CD14-positive monocyte (primary cell): ENCODE measurements at regions not wholly inside any gene's neighbourhood (a gene's known extent, or its start where the extent isn't known, plus 50 kb on each side); places are given as distances from the start of the nearest gene placed in this dataset.

Source experiments
- DNase-seq, 3 donors: peaks; one replicate each; pipeline ENCODE4 v3.0.0-alpha.2; 2011 to 2022
- H2AFZ ChIP-seq: 2 replicates; pipeline ENCODE4 v1.6.0; 2012; ENCODE audit warnings: mild to moderate bottlenecking, low read depth, low read length, inconsistent platforms; ENCODE audit not compliant: insufficient read depth, poor library complexity, severe bottlenecking
- H3K27ac ChIP-seq, 2 donors: 1 replicate in 1 of 2; 2 replicates in 1 of 2; pipeline ENCODE4 v1.5.1; 2012 to 2013; ENCODE audit warnings: low read length in 2 of 2, control low read depth in 1 of 2, inconsistent platforms in 1 of 2, low read depth in 1 of 2, mild to moderate bottlenecking in 1 of 2
- H3K27me3 ChIP-seq, 2 donors: one replicate each; pipeline versions ENCODE4 v1.6.0 to v1.6.1; 2011 to 2013; ENCODE audit warnings: low read length in 2 of 2; ENCODE audit not compliant: control insufficient read depth in 2 of 2, insufficient read depth in 2 of 2
- H3K36me3 ChIP-seq, 2 donors: replicated peaks in 1 of 2; 1 replicate in 1 of 2; 2 replicates in 1 of 2; pipeline versions ENCODE4 v1.5.1 to v1.6.1; 2012 to 2013; ENCODE audit warnings: low read length in 2 of 2, control low read depth in 1 of 2, inconsistent platforms in 1 of 2, mild to moderate bottlenecking in 1 of 2; ENCODE audit not compliant: insufficient read depth in 2 of 2, control insufficient read depth in 1 of 2
- H3K4me1 ChIP-seq, 2 donors: 1 replicate in 1 of 2; 2 replicates in 1 of 2; pipeline versions ENCODE4 v1.5.1 to v1.6.1; 2012 to 2013; ENCODE audit warnings: low read length in 2 of 2, control low read depth in 1 of 2, inconsistent platforms in 1 of 2, mild to moderate bottlenecking in 1 of 2, moderate library complexity in 1 of 2; ENCODE audit not compliant: insufficient read depth in 2 of 2, control insufficient read depth in 1 of 2
- H3K4me2 ChIP-seq: replicated peaks from 2 replicates; pipeline ENCODE3; 2012; ENCODE audit warnings: low read length, moderate library complexity, mild to moderate bottlenecking; ENCODE audit not compliant: poor library complexity, severe bottlenecking; ENCODE audit errors: extremely low read depth
- H3K4me3 ChIP-seq, 3 experiments: fragments of 200-600 bp in 1 of 3; sonication (generic) in 1 of 3; replicated peaks in 1 of 3; 1 replicate in 2 of 3; 2 replicates in 1 of 3; pipeline ENCODE4 v1.5.1; 2011 to 2013; ENCODE audit warnings: low read length in 3 of 3, mild to moderate bottlenecking in 3 of 3, control low read depth in 2 of 3, low read depth in 2 of 3, inconsistent platforms in 1 of 3, moderate library complexity in 1 of 3
- H3K79me2 ChIP-seq: 2 replicates; pipeline ENCODE4 v1.6.0; 2012; ENCODE audit warnings: mild to moderate bottlenecking, control low read depth, inconsistent platforms, low read length, moderate library complexity; ENCODE audit not compliant: insufficient read depth
- H3K9ac ChIP-seq: 2 replicates; pipeline ENCODE4 v1.6.0; 2017; ENCODE audit warnings: low read length, mild to moderate bottlenecking; ENCODE audit not compliant: insufficient read depth, poor library complexity, severe bottlenecking
- H3K9me3 ChIP-seq, 2 donors: replicated peaks in 1 of 2; 1 replicate in 1 of 2; 2 replicates in 1 of 2; pipeline versions ENCODE4 v1.5.1 to v1.6.1; 2012 to 2013; ENCODE audit warnings: low read length in 2 of 2, control low read depth in 1 of 2; ENCODE audit not compliant: control insufficient read depth in 1 of 2, insufficient read depth in 1 of 2
- H4K20me1 ChIP-seq: 2 replicates; pipeline ENCODE4 v1.6.0; 2012; ENCODE audit warnings: mild to moderate bottlenecking, low read length, control low read depth, moderate library complexity; ENCODE audit not compliant: insufficient read depth
- H3K27ac Mint-ChIP-seq, 7 donors: one replicate each; pipeline ENCODE4 v1.8.0; 2020; ENCODE audit warnings: mild to moderate bottlenecking in 7 of 7, mixed read lengths in 7 of 7, moderate library complexity in 6 of 7, inconsistent platforms in 2 of 7
- H3K27me3 Mint-ChIP-seq, 3 donors: one replicate each; pipeline ENCODE4 v1.8.0; 2021 to 2022; ENCODE audit warnings: low read depth in 3 of 3, mild to moderate bottlenecking in 3 of 3, mixed read lengths in 3 of 3, moderate library complexity in 3 of 3, inconsistent platforms in 1 of 3
- H3K36me3 Mint-ChIP-seq, 2 donors: one replicate each; pipeline ENCODE4 v1.8.0; 2020; ENCODE audit warnings: mixed read lengths in 2 of 2, inconsistent platforms in 1 of 2, mild to moderate bottlenecking in 1 of 2
- H3K4me1 Mint-ChIP-seq: one replicate; pipeline ENCODE4 v1.8.0; 2020; ENCODE audit warnings: mild to moderate bottlenecking, mixed read lengths
- H3K4me3 Mint-ChIP-seq, 2 donors: one replicate each; pipeline ENCODE4 v1.8.0; 2020; ENCODE audit warnings: mild to moderate bottlenecking in 2 of 2, mixed read lengths in 2 of 2, moderate library complexity in 1 of 2
- H3K9me3 Mint-ChIP-seq, 7 donors: one replicate each; pipeline ENCODE4 v1.8.0; 2020 to 2022; ENCODE audit warnings: mixed read lengths in 7 of 7, mild to moderate bottlenecking in 6 of 7, moderate library complexity in 6 of 7, inconsistent platforms in 2 of 7
- WGBS: methylation state at CpG from one replicate; pipeline ENCODE4 v1.1.5; 2013; ENCODE audit warnings: missing lambda C conversion rate; ENCODE audit not compliant: insufficient coverage; 5-methylcytosine and 5-hydroxymethylcytosine counted together
- intact Hi-C, 2 donors: fragments of 100-400 bp; cut with micrococcal nuclease; formaldehyde crosslinking; loops; one replicate each; pipeline versions ENCODE4 v1.15.0 to v1.15.1; 2023
- TF ChIP-seq, protein P1 (sequence below): fragments of 200-600 bp; IDR thresholded peaks from one replicate; pipeline ENCODE4 v1.8.0; 2022; ENCODE audit warnings: antibody characterized with exemption, mild to moderate bottlenecking

DNA sequence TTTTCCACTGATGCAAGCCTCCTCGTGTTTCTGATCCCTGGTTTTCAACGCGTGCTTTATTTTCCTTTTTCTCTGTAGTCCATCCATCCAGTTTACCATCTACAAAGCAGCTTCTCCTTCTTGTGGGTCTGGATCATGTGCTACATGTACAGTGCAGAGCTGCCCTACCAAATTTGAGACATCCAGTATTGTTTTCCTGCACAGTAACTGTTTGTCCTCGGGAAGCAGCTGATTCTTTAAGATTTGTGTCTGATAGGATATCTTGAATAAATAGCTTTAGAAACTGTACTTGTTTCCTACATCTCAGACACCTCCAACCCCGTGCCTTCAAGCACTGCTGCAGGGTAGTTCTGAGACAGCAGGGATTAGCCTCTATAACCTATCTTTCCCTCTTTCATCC is 368.1 kb upstream of the FAR2 start:
- Histone ChIP-seq H3K27me3 (no peaks in the 10 kb centered on the region), H3K4me2 (no peak overlapping the region), H3K79me2 (no peaks in the 10 kb centered on the region), H3K9me3 (no peaks in the 10 kb centered on the region), H3K4me3 (no peak overlapping the region), H3K36me3 (no peaks in the 10 kb centered on the region), H4K20me1 (no peaks in the 10 kb centered on the region), H3K9ac (no peak overlapping the region), H2AFZ (no peak overlapping the region), H3K4me1 (no peaks in the 10 kb centered on the region), H3K27ac (no peak overlapping the region)
- 100% methylated on average over 3 of the region's 5 CpGs for WGBS
- no peak for DNase-seq
- Mint-ChIP-seq H3K4me1 (no peaks in the 10 kb centered on the region), H3K27ac (no peak overlapping the region), H3K27me3 (peaks cover 2 to 8% (median 6%) of the 10 kb centered on the region in 3 donors), H3K4me3 (no peak overlapping the region), H3K36me3 (no peaks in the 10 kb centered on the region), H3K9me3 (peaks cover 0 to 14% (median 3%) of the 10 kb centered on the region in 7 donors)
- intact Hi-C loops, result no loop called here
- TF ChIP-seq, protein P1, sequence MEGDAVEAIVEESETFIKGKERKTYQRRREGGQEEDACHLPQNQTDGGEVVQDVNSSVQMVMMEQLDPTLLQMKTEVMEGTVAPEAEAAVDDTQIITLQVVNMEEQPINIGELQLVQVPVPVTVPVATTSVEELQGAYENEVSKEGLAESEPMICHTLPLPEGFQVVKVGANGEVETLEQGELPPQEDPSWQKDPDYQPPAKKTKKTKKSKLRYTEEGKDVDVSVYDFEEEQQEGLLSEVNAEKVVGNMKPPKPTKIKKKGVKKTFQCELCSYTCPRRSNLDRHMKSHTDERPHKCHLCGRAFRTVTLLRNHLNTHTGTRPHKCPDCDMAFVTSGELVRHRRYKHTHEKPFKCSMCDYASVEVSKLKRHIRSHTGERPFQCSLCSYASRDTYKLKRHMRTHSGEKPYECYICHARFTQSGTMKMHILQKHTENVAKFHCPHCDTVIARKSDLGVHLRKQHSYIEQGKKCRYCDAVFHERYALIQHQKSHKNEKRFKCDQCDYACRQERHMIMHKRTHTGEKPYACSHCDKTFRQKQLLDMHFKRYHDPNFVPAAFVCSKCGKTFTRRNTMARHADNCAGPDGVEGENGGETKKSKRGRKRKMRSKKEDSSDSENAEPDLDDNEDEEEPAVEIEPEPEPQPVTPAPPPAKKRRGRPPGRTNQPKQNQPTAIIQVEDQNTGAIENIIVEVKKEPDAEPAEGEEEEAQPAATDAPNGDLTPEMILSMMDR, result no peak

- no peaks in the 10 kb centered on the region for H3K36me3 ChIP-seq
- no peak overlapping the region for H3K9ac ChIP-seq
- H3K4me1 Mint-ChIP-seq, result no peaks in the 10 kb centered on the region
- H3K27me3 ChIP-seq, result no peaks in the 10 kb centered on the region
- intact Hi-C loops, result no loop called here
- peaks cover under 1 to 14% (median 4%) of the 10 kb centered on the region in 7 donors for H3K9me3 Mint-ChIP-seq
- TF ChIP-seq, protein P1, result no peak
- DNase-seq, result no peak
- H3K27ac ChIP-seq, result no peak overlapping the region
- H3K27me3 Mint-ChIP-seq, result peaks cover 2 to 9% (median 7%) of the 10 kb centered on the region in 3 donors
- no peaks in the 10 kb centered on the region for H4K20me1 ChIP-seq
- H3K9me3 ChIP-seq, result no peaks in the 10 kb centered on the region
- no peaks in the 10 kb centered on the region for H3K4me1 ChIP-seq
- H3K4me2 ChIP-seq, result no peak overlapping the region
- H3K4me3 Mint-ChIP-seq, result no peak overlapping the region
- H2AFZ ChIP-seq, result no peak overlapping the region
- 90% methylated on average over 2 of the region's 10 CpGs for WGBS
- no peaks in the 10 kb centered on the region for H3K36me3 Mint-ChIP-seq
- no peaks in the 10 kb centered on the region for H3K79me2 ChIP-seq
- no peak overlapping the region for H3K4me3 ChIP-seq
- H3K27ac Mint-ChIP-seq, result no peak overlapping the region
Observed at GRCh38 chr12:28781671-28782652, 367.1 kb upstream of the FAR2 start.
